GM23248 (cell line): ENCODE measurements at regions not wholly inside any gene's neighbourhood (a gene's known extent, or its start where the extent isn't known, plus 50 kb on each side); places are given as distances from the start of the nearest gene placed in this dataset.

Experiments used
- EZH2 ChIP-seq: fragments of 200-600 bp; sonication (generic); IDR thresholded peaks from 2 replicates; pipeline ENCODE4 v1.6.1; 2018; ENCODE audit warnings: antibody characterized with exemption, mild to moderate bottlenecking; ENCODE audit not compliant: insufficient read depth, poor library complexity, severe bottlenecking
- EZH2phosphoT487 ChIP-seq: fragments of 200-600 bp; sonication (generic); IDR thresholded peaks from 2 replicates; pipeline ENCODE4 v1.6.1; 2018; ENCODE audit warnings: antibody characterized with exemption, moderate library complexity, mild to moderate bottlenecking, low read depth; ENCODE audit not compliant: insufficient read depth

DNA sequence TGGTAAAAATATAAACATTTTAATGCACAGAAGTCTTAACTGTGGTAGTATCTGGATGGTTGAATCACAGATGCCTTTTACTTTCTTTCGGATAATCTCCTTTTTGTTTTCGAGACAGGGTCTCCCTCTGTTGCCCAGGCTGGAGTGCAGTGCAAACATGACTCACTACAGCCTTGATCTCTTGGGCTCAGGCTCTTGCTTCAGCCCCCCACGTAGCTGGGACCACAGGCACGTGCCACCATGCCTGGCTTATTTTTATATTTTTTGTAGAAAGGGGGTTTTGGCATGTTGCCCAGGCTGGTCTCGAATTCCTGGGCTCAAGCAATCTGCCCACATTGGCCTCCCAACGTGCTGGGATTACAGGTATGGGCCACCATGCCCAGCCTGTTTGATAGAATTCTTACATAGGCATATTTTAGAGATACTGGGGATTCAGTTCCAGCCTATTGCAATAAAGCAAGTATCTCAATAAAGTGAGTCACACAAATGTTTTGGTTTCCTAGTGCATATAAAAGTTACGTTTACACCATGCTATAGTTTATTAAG is 99.2 kb downstream of the SNAPC1 start:
- no peak for TF ChIP-seq EZH2phosphoT487
- TF ChIP-seq EZH2, result no peak
